ENCODE measurements at regions not wholly inside any gene's neighbourhood (a gene's known extent, or its start where the extent isn't known, plus 50 kb on each side); places are given as distances from the start of the nearest gene placed in this dataset.

- TF ChIP-seq ZBTB11 (CRISPR knock-in tag; IDR thresholded peaks at IDR 0.05) (no peak), CBFB (CRISPR knock-in tag; IDR thresholded peaks at IDR 0.05) (no peak), KDM2B (CRISPR knock-in tag; IDR thresholded peaks at IDR 0.05) (no peak), CBX3 (IDR thresholded peaks at IDR 0.05; ENCODE audit: borderline replicate concordance in 1 of 2, low read length in 2 of 2) (no peak), UBTF (IDR thresholded peaks at IDR 0.05; ENCODE audit: borderline replicate concordance in 1 of 2, low read depth in 2 of 2, low read length in 2 of 2) (no peak)
These were observed 337.2 kb downstream of the C7orf25 start (continued) for GRCh38 chr7:42574685-42575084.

Measured in K562 (cell line).